ENCODE measurements at regions not wholly inside any gene's neighbourhood (a gene's known extent, or its start where the extent isn't known, plus 50 kb on each side); places are given as distances from the start of the nearest gene placed in this dataset.

DNA sequence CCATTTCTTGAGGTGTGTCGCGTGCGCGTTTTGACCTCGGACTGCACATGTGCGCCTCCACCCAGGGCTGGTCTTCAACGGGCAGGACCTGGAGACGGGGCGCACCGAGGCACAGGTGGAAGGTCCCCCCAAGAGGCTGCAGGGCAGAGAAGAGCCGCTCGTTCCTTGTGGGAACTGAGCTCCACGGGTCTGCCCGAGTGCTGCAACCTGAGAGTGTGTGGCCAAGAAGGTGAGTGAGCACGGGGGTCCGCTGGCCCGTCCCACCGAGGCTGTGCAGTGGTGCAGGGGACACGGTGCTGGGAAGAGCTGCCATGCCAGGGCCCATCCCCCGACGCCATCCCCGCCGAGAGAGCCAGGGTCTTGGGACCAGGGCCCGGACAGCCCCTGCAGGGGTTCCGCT lies 268.3 kb downstream of the GALR1 start:
- no peak overlapping the region for H2AFZ ChIP-seq (ENCODE audit: low read length)
- H3K9me3 ChIP-seq (ENCODE audit: control insufficient read depth, insufficient read depth, low read depth, low read length): peaks cover 2% of the 10 kb centered on the region
- no peaks in the 10 kb centered on the region for H4K20me1 ChIP-seq (ENCODE audit: control insufficient read depth, extremely low read depth, insufficient read depth, low read length)
- no peak overlapping the region for H3K4me3 ChIP-seq (replicated peaks in 1 of 4; ENCODE audit: control extremely low read depth in 1 of 4, insufficient read depth in 1 of 4, low read depth in 3 of 4, low read length in 4 of 4)
- H3K36me3 ChIP-seq (ENCODE audit: control insufficient read depth, insufficient read depth, low read length): no peaks in the 10 kb centered on the region
- DNase-seq (ENCODE audit: low read depth in 2 of 2): no peak
- H3K4me2 ChIP-seq (ENCODE audit: extremely low read depth, insufficient read depth, low read length): no peak overlapping the region
- no peaks in the 10 kb centered on the region for H3K27me3 ChIP-seq (ENCODE audit: control insufficient read depth, insufficient read depth, low read length)
- TF ChIP-seq, protein P1, sequence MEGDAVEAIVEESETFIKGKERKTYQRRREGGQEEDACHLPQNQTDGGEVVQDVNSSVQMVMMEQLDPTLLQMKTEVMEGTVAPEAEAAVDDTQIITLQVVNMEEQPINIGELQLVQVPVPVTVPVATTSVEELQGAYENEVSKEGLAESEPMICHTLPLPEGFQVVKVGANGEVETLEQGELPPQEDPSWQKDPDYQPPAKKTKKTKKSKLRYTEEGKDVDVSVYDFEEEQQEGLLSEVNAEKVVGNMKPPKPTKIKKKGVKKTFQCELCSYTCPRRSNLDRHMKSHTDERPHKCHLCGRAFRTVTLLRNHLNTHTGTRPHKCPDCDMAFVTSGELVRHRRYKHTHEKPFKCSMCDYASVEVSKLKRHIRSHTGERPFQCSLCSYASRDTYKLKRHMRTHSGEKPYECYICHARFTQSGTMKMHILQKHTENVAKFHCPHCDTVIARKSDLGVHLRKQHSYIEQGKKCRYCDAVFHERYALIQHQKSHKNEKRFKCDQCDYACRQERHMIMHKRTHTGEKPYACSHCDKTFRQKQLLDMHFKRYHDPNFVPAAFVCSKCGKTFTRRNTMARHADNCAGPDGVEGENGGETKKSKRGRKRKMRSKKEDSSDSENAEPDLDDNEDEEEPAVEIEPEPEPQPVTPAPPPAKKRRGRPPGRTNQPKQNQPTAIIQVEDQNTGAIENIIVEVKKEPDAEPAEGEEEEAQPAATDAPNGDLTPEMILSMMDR (conservative IDR thresholded peaks at IDR 0.05 in 1 of 2, IDR thresholded peaks at IDR 0.05 in 1 of 2; ENCODE audit: low read depth in 1 of 2, low read length in 2 of 2): no peak
- no peak for TF ChIP-seq EZH2 (IDR thresholded peaks at IDR 0.05; ENCODE audit: low read length, missing control alignments)
- H3K4me1 ChIP-seq (ENCODE audit: control insufficient read depth, extremely low read depth, insufficient read depth, low read length): no peaks in the 10 kb centered on the region
- no peak overlapping the region for H3K27ac ChIP-seq (ENCODE audit: insufficient read depth, low read length)
- H3K9ac ChIP-seq (ENCODE audit: insufficient read depth, low read length): no peak overlapping the region
- no peaks in the 10 kb centered on the region for H3K79me2 ChIP-seq (ENCODE audit: control insufficient read depth, insufficient read depth, low read length)

- H3K4me1 ChIP-seq (ENCODE audit: control insufficient read depth, extremely low read depth, insufficient read depth, low read length): no peaks in the 10 kb centered on the region
Measured at GRCh38 chr18:77520767-77521166, 271.1 kb downstream of the GALR1 start.

GRCh38 chr18:77522051-77522675 lies 272.5 kb downstream of the GALR1 start:
- H3K4me3 ChIP-seq (replicated peaks in 1 of 4; ENCODE audit: control extremely low read depth in 1 of 4, insufficient read depth in 1 of 4, low read depth in 3 of 4, low read length in 4 of 4): no peak overlapping the region
- no peaks in the 10 kb centered on the region for H3K27me3 ChIP-seq (ENCODE audit: control insufficient read depth, insufficient read depth, low read length)
- no peaks in the 10 kb centered on the region for H3K79me2 ChIP-seq (ENCODE audit: control insufficient read depth, insufficient read depth, low read length)
- H2AFZ ChIP-seq (ENCODE audit: low read length): no peak overlapping the region
- H3K9ac ChIP-seq (ENCODE audit: insufficient read depth, low read length): no peak overlapping the region
- H3K9me3 ChIP-seq (ENCODE audit: control insufficient read depth, insufficient read depth, low read depth, low read length): peaks cover 6% of the 10 kb centered on the region
- H3K27ac ChIP-seq (ENCODE audit: insufficient read depth, low read length): no peak overlapping the region
- H3K4me2 ChIP-seq (ENCODE audit: extremely low read depth, insufficient read depth, low read length): no peak overlapping the region
- no peaks in the 10 kb centered on the region for H3K36me3 ChIP-seq (ENCODE audit: control insufficient read depth, insufficient read depth, low read length)
- TF ChIP-seq EZH2 (IDR thresholded peaks at IDR 0.05; ENCODE audit: low read length, missing control alignments): no peak
- TF ChIP-seq, protein P1 (conservative IDR thresholded peaks at IDR 0.05 in 1 of 2, IDR thresholded peaks at IDR 0.05 in 1 of 2; ENCODE audit: low read depth in 1 of 2, low read length in 2 of 2): no peak
- no peak for DNase-seq (ENCODE audit: low read depth in 2 of 2)
- H4K20me1 ChIP-seq (ENCODE audit: control insufficient read depth, extremely low read depth, insufficient read depth, low read length): no peaks in the 10 kb centered on the region
- H3K4me1 ChIP-seq (ENCODE audit: control insufficient read depth, extremely low read depth, insufficient read depth, low read length): no peaks in the 10 kb centered on the region

More at GRCh38 chr18:77520767-77521166, 271.1 kb downstream of the GALR1 start:
- Histone ChIP-seq H2AFZ (ENCODE audit: low read length) (no peak overlapping the region), H3K9me3 (ENCODE audit: control insufficient read depth, insufficient read depth, low read depth, low read length) (peaks cover 2% of the 10 kb centered on the region), H3K79me2 (ENCODE audit: control insufficient read depth, insufficient read depth, low read length) (no peaks in the 10 kb centered on the region), H3K4me2 (ENCODE audit: extremely low read depth, insufficient read depth, low read length) (no peak overlapping the region), H3K9ac (ENCODE audit: insufficient read depth, low read length) (no peak overlapping the region), H3K4me3 (replicated peaks in 1 of 4; ENCODE audit: control extremely low read depth in 1 of 4, insufficient read depth in 1 of 4, low read depth in 3 of 4, low read length in 4 of 4) (no peak overlapping the region), H3K27ac (ENCODE audit: insufficient read depth, low read length) (no peak overlapping the region), H3K36me3 (ENCODE audit: control insufficient read depth, insufficient read depth, low read length) (no peaks in the 10 kb centered on the region), H3K27me3 (ENCODE audit: control insufficient read depth, insufficient read depth, low read length) (no peaks in the 10 kb centered on the region), H4K20me1 (ENCODE audit: control insufficient read depth, extremely low read depth, insufficient read depth, low read length) (no peaks in the 10 kb centered on the region)
- TF ChIP-seq, protein P1 (conservative IDR thresholded peaks at IDR 0.05 in 1 of 2, IDR thresholded peaks at IDR 0.05 in 1 of 2; ENCODE audit: low read depth in 1 of 2, low read length in 2 of 2): no peak
- no peak for TF ChIP-seq EZH2 (IDR thresholded peaks at IDR 0.05; ENCODE audit: low read length, missing control alignments)
- DNase-seq (ENCODE audit: low read depth in 2 of 2): no peak

All from fibroblast of lung (primary cell).